Activated CD8-positive, alpha-beta memory T cell treated with anti-CD3 and anti-CD28 coated beads, Interleukin-2, amount 10 ng/mL, durations not matched to agents 7 days and 5 days (primary cell): ENCODE measurements at regions not wholly inside any gene's neighbourhood (a gene's known extent, or its start where the extent isn't known, plus 50 kb on each side); places are given as distances from the start of the nearest gene placed in this dataset.
A peak's percentile ranks its signal among the peaks of the same experiment; 100 is the strongest.

Experiments used
- ATAC-seq: fragments of 150-1000 bp; cut with Tn5 transposase; one replicate; pipeline ENCODE4 v1.10.0; 2021; ENCODE audit warnings: moderate library complexity
- CTCF ChIA-PET: fragments of 350-600 bp; sonication (Branson Sonifier 250); formaldehyde crosslinking; loops from one replicate; lab custom pipeline; 2021; ENCODE audit warnings: antibody characterized with exemption; lab: Charles Lee
- DNase-seq: peaks from one replicate; pipeline ENCODE4 v3.0.0-alpha.2; 2020
- H3K27ac Mint-ChIP-seq: one replicate; pipeline ENCODE4 v1.8.0; 2021; ENCODE audit warnings: mild to moderate bottlenecking, mixed read lengths
- H3K27me3 Mint-ChIP-seq: one replicate; pipeline ENCODE4 v1.8.0; 2021; ENCODE audit warnings: mixed read lengths
- H3K36me3 Mint-ChIP-seq: one replicate; pipeline ENCODE4 v1.8.0; 2021; ENCODE audit warnings: mild to moderate bottlenecking, mixed read lengths
- H3K4me1 Mint-ChIP-seq: one replicate; pipeline ENCODE4 v1.8.0; 2021; ENCODE audit warnings: mixed read lengths
- H3K4me3 Mint-ChIP-seq: one replicate; pipeline ENCODE4 v1.8.0; 2021; ENCODE audit warnings: mild to moderate bottlenecking, moderate library complexity, mixed read lengths
- H3K9me3 Mint-ChIP-seq: one replicate; pipeline ENCODE4 v1.8.0; 2022; ENCODE audit warnings: low read depth, mixed read lengths

- Mint-ChIP-seq H3K27ac (peak overlapping the region; percentile 86), H3K9me3 (peaks cover 4% of the 10 kb centered on the region)
These were observed 111.0 kb upstream of the KL start for GRCh38 chr13:32905063-32905863.

GRCh38 chr13:32905864-32906180 lies 110.4 kb upstream of the KL start:
- Mint-ChIP-seq H3K27me3 (peaks cover 42% of the 10 kb centered on the region), H3K4me1 (peaks cover 39% of the 10 kb centered on the region), H3K36me3 (peaks cover 30% of the 10 kb centered on the region), H3K4me3 (peak overlapping the region; percentile 57), H3K9me3 (peaks cover 3% of the 10 kb centered on the region), H3K27ac (peak overlapping the region; percentile 86)
- CTCF ChIA-PET = no interaction called here
- ATAC-seq (no peak), DNase-seq (no peak)

More at GRCh38 chr13:32905063-32905863, 111.0 kb upstream of the KL start:
- Mint-ChIP-seq H3K36me3 (peaks cover 30% of the 10 kb centered on the region), H3K4me3 (peak overlapping the region; percentile 57), H3K4me1 (peaks cover 34% of the 10 kb centered on the region), H3K27me3 (peaks cover 40% of the 10 kb centered on the region)
- DNase-seq (peak; percentile 56), ATAC-seq (peak; percentile 97)
- CTCF ChIA-PET = no interaction called here

GRCh38 chr13:32907211-32907610 lies 109.0 kb upstream of the KL start:
- no peak overlapping the region for H3K4me3 Mint-ChIP-seq
- H3K36me3 Mint-ChIP-seq = peaks cover 20% of the 10 kb centered on the region
- no peaks in the 10 kb centered on the region for H3K9me3 Mint-ChIP-seq
- peaks cover 39% of the 10 kb centered on the region for H3K27me3 Mint-ChIP-seq
- H3K4me1 Mint-ChIP-seq = peaks cover 45% of the 10 kb centered on the region
- CTCF ChIA-PET = interaction anchor here (0.7 kb wide), 1 partner anchor 327 kb away, joined by 3 read pairs; no protein-coding TSS in a partner anchor
- ATAC-seq (no peak), DNase-seq (no peak)
- no peak overlapping the region for H3K27ac Mint-ChIP-seq

GRCh38 chr13:32910530-32910929 lies 105.7 kb upstream of the KL start:
- ATAC-seq (no peak), DNase-seq (no peak)
- Mint-ChIP-seq H3K4me1 (peaks cover 25% of the 10 kb centered on the region), H3K36me3 (peaks cover 14% of the 10 kb centered on the region), H3K27me3 (peaks cover 24% of the 10 kb centered on the region), H3K4me3 (no peak overlapping the region), H3K27ac (no peak overlapping the region), H3K9me3 (peaks cover 2% of the 10 kb centered on the region)
- CTCF ChIA-PET = interaction anchor here (1.8 to 2.3 kb wide), 2 partner anchors 13 to 325 kb away, joined by 5 to 9 read pairs; partner anchors contain the start of gene PDS5B

GRCh38 chr13:32911506-32911905 lies 104.7 kb upstream of the KL start:
- ATAC-seq (peak; percentile 70), DNase-seq (peak; percentile 54)
- Mint-ChIP-seq H3K4me3 (no peak overlapping the region), H3K4me1 (peaks cover 18% of the 10 kb centered on the region), H3K27ac (no peak overlapping the region), H3K27me3 (peaks cover 24% of the 10 kb centered on the region), H3K9me3 (peaks cover 8% of the 10 kb centered on the region), H3K36me3 (peaks cover 15% of the 10 kb centered on the region)
- CTCF ChIA-PET = interaction anchor here (1.8 to 2.3 kb wide), 2 partner anchors 12 to 326 kb away, joined by 5 to 9 read pairs; partner anchors contain the start of gene PDS5B

GRCh38 chr13:32914686-32915085 lies 101.5 kb upstream of the KL start:
- ATAC-seq = no peak
- CTCF ChIA-PET = no interaction called here
- H3K27me3 Mint-ChIP-seq = peaks cover 8% of the 10 kb centered on the region

GRCh38 chr13:32917504-32917903 lies 98.7 kb upstream of the KL start:
- Mint-ChIP-seq H3K27ac (peak overlapping the region; percentile 6), H3K4me1 (peaks cover 15% of the 10 kb centered on the region), H3K27me3 (no peaks in the 10 kb centered on the region), H3K9me3 (peaks cover 15% of the 10 kb centered on the region), H3K36me3 (peaks cover 19% of the 10 kb centered on the region), H3K4me3 (no peak overlapping the region)
- ATAC-seq (peak; percentile 77), DNase-seq (no peak)
- CTCF ChIA-PET = interaction anchor here (1.0 kb wide), 1 partner anchor 331 kb away, joined by 3 read pairs; the partner anchor contains the start of gene PDS5B

More at GRCh38 chr13:32914686-32915085, 101.5 kb upstream of the KL start:
- DNase-seq = no peak
- peaks cover 19% of the 10 kb centered on the region for H3K36me3 Mint-ChIP-seq
- H3K27ac Mint-ChIP-seq = no peak overlapping the region
- peaks cover 15% of the 10 kb centered on the region for H3K9me3 Mint-ChIP-seq
- H3K4me1 Mint-ChIP-seq = peaks cover 26% of the 10 kb centered on the region
- no peak overlapping the region for H3K4me3 Mint-ChIP-seq

GRCh38 chr13:32923725-32924124 lies 92.5 kb upstream of the KL start:
- CTCF ChIA-PET = interaction anchor here (1.2 kb wide), 1 partner anchor 13 kb away, joined by 5 read pairs; no protein-coding TSS in a partner anchor
- Mint-ChIP-seq H3K9me3 (no peaks in the 10 kb centered on the region), H3K27me3 (peaks cover 7% of the 10 kb centered on the region), H3K36me3 (peaks cover 6% of the 10 kb centered on the region), H3K4me1 (no peaks in the 10 kb centered on the region), H3K4me3 (no peak overlapping the region), H3K27ac (no peak overlapping the region)
- no peak for DNase-seq
- ATAC-seq = no peak

GRCh38 chr13:32924886-32925285 lies 91.3 kb upstream of the KL start:
- ATAC-seq (no peak), DNase-seq (no peak)
- Mint-ChIP-seq H3K9me3 (peaks cover 3% of the 10 kb centered on the region), H3K4me1 (no peaks in the 10 kb centered on the region), H3K27me3 (peaks cover 10% of the 10 kb centered on the region), H3K36me3 (peaks cover 3% of the 10 kb centered on the region), H3K27ac (no peak overlapping the region), H3K4me3 (no peak overlapping the region)
- CTCF ChIA-PET = interaction anchor here (1.2 kb wide), 1 partner anchor 12 kb away, joined by 4 read pairs; no protein-coding TSS in a partner anchor

GRCh38 chr13:32925506-32925905 lies 90.7 kb upstream of the KL start:
- CTCF ChIA-PET = interaction anchor here (1.2 kb wide), 1 partner anchor 13 kb away, joined by 4 read pairs; no protein-coding TSS in a partner anchor
- peaks cover 3% of the 10 kb centered on the region for H3K36me3 Mint-ChIP-seq
- H3K4me1 Mint-ChIP-seq = no peaks in the 10 kb centered on the region
- ATAC-seq (no peak), DNase-seq (no peak)
- peaks cover 10% of the 10 kb centered on the region for H3K27me3 Mint-ChIP-seq
- no peak overlapping the region for H3K27ac Mint-ChIP-seq
- peaks cover 3% of the 10 kb centered on the region for H3K9me3 Mint-ChIP-seq
- no peak overlapping the region for H3K4me3 Mint-ChIP-seq

- CTCF ChIA-PET = no interaction called here
- peaks cover 44% of the 10 kb centered on the region for H3K27me3 Mint-ChIP-seq
- DNase-seq (no peak), ATAC-seq (no peak)
- no peaks in the 10 kb centered on the region for H3K4me1 Mint-ChIP-seq
- H3K36me3 Mint-ChIP-seq = peaks cover 4% of the 10 kb centered on the region
- H3K9me3 Mint-ChIP-seq = peaks cover 3% of the 10 kb centered on the region
- no peak overlapping the region for H3K4me3 Mint-ChIP-seq
- no peak overlapping the region for H3K27ac Mint-ChIP-seq
These were observed 83.8 kb upstream of the KL start for GRCh38 chr13:32932376-32932775.

GRCh38 chr13:32936716-32937115 lies 79.5 kb upstream of the KL start:
- Mint-ChIP-seq H3K4me3 (no peak overlapping the region), H3K36me3 (peaks cover 2% of the 10 kb centered on the region), H3K27me3 (peaks cover 41% of the 10 kb centered on the region), H3K9me3 (no peaks in the 10 kb centered on the region), H3K4me1 (peaks cover 10% of the 10 kb centered on the region), H3K27ac (no peak overlapping the region)
- DNase-seq = no peak
- no peak for ATAC-seq
- CTCF ChIA-PET = no interaction called here

- Mint-ChIP-seq H3K9me3 (no peaks in the 10 kb centered on the region), H3K27me3 (peaks cover 33% of the 10 kb centered on the region), H3K4me1 (peaks cover 11% of the 10 kb centered on the region), H3K36me3 (no peaks in the 10 kb centered on the region), H3K4me3 (no peak overlapping the region), H3K27ac (no peak overlapping the region)
- CTCF ChIA-PET = no interaction called here
- no peak for DNase-seq
- no peak for ATAC-seq
These were observed 77.9 kb upstream of the KL start for GRCh38 chr13:32938314-32938713.

GRCh38 chr13:32938907-32939306 lies 77.3 kb upstream of the KL start:
- CTCF ChIA-PET = no interaction called here
- Mint-ChIP-seq H3K27ac (no peak overlapping the region), H3K36me3 (no peaks in the 10 kb centered on the region), H3K4me3 (no peak overlapping the region), H3K27me3 (peaks cover 27% of the 10 kb centered on the region), H3K9me3 (no peaks in the 10 kb centered on the region), H3K4me1 (peaks cover 11% of the 10 kb centered on the region)
- DNase-seq = no peak
- no peak for ATAC-seq
